C4-2B (cell line): ENCODE measurements at regions not wholly inside any gene's neighbourhood (a gene's known extent, or its start where the extent isn't known, plus 50 kb on each side); places are given as distances from the start of the nearest gene placed in this dataset.

Source experiments
- H3K27ac ChIP-seq: fragments of 450-650 bp; 2 replicates; pipeline ENCODE4 v1.5.1; 2017
- ZFX ChIP-seq: fragments of 450-650 bp; IDR thresholded peaks from 2 replicates; pipeline ENCODE4 v1.6.1; 2017
- TF ChIP-seq, protein P1 (sequence below): fragments of 450-650 bp; conservative IDR thresholded peaks from 2 replicates; pipeline ENCODE4 v1.5.1; 2017; ENCODE audit warnings: mild to moderate bottlenecking

DNA sequence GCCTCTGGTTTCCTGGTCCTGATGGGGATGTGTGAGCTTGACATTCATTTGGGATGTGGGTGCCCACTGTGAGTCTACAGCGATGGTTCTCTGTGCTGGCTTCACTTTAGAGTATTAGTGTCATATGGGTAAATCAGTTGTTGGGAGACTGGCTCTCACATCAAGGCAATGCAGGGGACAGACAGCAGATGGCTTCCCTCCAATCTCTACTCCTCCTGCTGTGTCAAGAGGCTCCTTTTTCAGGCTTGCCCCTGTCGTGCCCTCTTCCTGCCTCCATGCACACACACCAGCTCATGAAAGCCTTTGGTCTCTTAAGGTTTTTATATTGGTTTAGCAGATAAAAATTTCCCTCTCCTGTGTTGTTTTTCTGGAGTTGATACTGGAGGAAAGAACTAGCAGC is 315.6 kb downstream of the RDH14 start:
- TF ChIP-seq, protein P1, sequence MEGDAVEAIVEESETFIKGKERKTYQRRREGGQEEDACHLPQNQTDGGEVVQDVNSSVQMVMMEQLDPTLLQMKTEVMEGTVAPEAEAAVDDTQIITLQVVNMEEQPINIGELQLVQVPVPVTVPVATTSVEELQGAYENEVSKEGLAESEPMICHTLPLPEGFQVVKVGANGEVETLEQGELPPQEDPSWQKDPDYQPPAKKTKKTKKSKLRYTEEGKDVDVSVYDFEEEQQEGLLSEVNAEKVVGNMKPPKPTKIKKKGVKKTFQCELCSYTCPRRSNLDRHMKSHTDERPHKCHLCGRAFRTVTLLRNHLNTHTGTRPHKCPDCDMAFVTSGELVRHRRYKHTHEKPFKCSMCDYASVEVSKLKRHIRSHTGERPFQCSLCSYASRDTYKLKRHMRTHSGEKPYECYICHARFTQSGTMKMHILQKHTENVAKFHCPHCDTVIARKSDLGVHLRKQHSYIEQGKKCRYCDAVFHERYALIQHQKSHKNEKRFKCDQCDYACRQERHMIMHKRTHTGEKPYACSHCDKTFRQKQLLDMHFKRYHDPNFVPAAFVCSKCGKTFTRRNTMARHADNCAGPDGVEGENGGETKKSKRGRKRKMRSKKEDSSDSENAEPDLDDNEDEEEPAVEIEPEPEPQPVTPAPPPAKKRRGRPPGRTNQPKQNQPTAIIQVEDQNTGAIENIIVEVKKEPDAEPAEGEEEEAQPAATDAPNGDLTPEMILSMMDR = no peak
- TF ChIP-seq ZFX = no peak
- H3K27ac ChIP-seq = no peak overlapping the region

DNA sequence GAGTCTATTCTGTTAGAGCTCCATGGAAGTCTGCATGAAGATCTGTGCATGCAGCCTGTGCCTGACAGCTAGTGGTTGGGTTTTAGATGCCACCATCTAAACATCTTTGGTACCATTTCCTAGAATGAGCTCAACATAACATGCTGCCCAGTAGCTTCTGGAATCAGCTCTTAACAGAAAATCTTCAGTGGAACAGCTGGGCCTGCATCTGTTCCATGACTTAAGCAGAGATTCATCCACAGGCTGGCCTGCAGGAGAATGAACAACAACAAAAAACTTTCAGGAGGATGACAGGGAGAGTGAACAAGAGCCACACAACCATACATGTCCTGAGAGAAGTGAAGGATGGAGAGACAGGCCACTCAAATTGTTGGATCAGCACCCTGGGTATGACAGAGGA is 316.6 kb downstream of the RDH14 start:
- no peak for TF ChIP-seq ZFX
- TF ChIP-seq, protein P1 = no peak
- no peak overlapping the region for H3K27ac ChIP-seq

- H3K27ac ChIP-seq = no peak overlapping the region
- no peak for TF ChIP-seq ZFX
- TF ChIP-seq, protein P1 = no peak
Measured at GRCh38 chr2:18242716-18243115, 317.7 kb downstream of the RDH14 start.

DNA sequence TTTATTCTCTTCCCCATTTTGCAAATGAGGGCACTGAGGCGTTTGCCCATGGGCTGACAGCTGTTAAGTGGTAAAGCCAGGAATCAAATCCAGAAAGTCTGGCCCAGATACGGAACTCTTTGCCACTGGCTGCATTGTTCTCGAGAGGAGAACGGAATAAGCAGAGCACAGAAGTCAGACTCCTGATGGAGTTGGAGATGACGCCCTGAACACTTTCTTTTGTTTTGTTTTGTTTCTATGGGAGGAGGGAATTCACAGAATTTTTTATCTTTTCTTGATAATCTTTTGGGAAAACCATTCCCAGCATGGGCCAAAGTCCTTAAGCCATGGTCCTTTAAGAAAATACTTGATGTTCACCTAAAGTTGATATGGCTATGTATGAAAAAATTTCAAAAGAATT is 322.2 kb downstream of the RDH14 start:
- H3K27ac ChIP-seq = no peak overlapping the region
- TF ChIP-seq ZFX = no peak

- no peak overlapping the region for H3K27ac ChIP-seq
- TF ChIP-seq, protein P1 = no peak
- TF ChIP-seq ZFX = no peak
Measured at GRCh38 chr2:18237298-18237697, 323.2 kb downstream of the RDH14 start.

DNA sequence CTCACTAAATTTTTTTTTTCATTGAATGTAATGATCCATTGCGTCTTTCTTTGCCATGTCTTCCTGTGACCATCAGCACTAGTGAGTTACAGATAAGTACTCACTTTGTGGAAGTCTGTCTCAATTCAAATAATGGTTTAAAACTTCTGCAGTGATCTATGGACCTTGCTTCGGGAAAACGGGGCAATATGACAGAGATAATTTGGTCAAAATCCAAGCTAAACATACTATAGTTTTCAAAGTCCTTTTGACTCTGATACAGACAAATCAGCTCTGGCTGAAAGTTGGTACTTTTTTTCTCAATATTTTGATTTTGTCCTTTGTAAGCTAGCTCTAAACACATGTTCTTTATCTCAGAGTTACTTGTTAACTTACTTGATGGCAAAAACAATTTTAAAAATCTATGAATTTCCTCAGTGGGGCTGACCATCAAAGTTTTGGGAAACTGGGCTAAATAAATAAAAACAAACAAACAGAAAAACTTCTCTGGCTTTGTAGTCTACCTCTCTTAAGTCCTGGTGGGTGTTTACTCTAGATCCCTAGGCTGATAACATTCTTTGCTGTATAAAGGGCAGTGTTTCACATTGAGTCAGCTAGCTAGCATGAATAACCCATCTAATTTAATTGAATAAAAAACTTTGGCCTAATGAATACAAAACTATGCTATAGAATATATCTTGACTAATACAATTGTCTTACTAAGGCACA is 327.6 kb downstream of the RDH14 start:
- TF ChIP-seq, protein P1 = no peak
- TF ChIP-seq ZFX = no peak
- no peak overlapping the region for H3K27ac ChIP-seq

DNA sequence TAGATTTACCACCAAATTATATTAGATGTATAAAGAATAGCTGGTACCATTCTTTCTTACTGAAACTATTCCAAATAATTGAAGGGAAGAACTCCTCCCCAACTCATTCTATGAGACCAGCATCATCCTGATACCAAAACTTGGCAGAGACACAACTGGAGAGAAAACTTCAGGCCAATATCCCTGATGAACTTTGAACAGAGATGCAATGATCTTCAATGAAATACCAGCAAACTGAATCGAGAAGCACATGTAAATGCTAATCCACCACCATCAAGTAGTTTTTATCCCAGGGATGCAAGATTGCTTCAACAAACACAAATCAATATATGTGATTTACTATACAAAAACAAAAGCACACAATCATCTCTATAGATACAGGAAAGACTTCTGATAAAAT is 329.8 kb downstream of the RDH14 start:
- no peak overlapping the region for H3K27ac ChIP-seq
- TF ChIP-seq ZFX = no peak
- TF ChIP-seq, protein P1 = no peak

DNA sequence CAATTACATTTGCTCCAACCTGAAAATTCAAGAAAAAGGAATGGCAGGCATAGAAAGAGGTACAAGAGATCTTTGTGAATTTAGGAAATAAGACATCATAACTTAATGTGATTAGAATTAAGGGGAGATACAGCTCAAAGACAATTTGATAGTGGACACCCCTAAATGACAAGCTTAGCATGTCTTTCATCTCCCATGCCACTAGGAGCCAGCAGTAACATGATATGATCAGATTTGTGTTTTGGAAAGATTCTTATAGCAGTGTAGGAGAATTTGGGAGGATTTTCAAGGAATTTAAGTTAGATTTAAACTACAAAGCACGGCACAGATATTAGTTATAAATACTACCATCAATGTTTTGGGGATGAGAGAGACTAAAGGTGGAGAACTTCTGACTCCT is 340.8 kb downstream of the RDH14 start:
- TF ChIP-seq, protein P1 = peak; percentile 22
- TF ChIP-seq ZFX = no peak
- no peak overlapping the region for H3K27ac ChIP-seq
